Endothelial cell of umbilical vein (primary cell): ENCODE measurements at regions not wholly inside any gene's neighbourhood (a gene's known extent, or its start where the extent isn't known, plus 50 kb on each side); places are given as distances from the start of the nearest gene placed in this dataset.

Source experiments
- BruUV-seq: library from RNA; stranded (reverse); fragments of 400-500 nt; replicated peaks from 2 replicates; lab custom pipeline; 2021; lab: Mats Ljungman, UMichigan
- CTCF ChIA-PET: fragments of 300-600, 350-600 bp; sonication (Branson Sonifier 250); formaldehyde crosslinking; loops from one replicate; lab custom pipeline; 2021; ENCODE audit warnings: antibody characterized with exemption, inconsistent platforms; lab: Charles Lee
- POLR2A ChIA-PET: fragments of 300-600, 350-600 bp; sonication (Branson Sonifier 250); formaldehyde crosslinking; loops from one replicate; lab custom pipeline; 2021; ENCODE audit warnings: antibody characterized with exemption, inconsistent platforms; lab: Charles Lee
- DNase-seq: peaks from one replicate; pipeline ENCODE4 v3.0.0-alpha.2; 2011; ENCODE audit warnings: low read depth, low spot score
- FAIRE-seq: peaks from 2 replicates; lab custom pipeline; 2011; peaks lifted over from hg19 to GRCh38; lab: Jason Lieb, UNC
- H2AFZ ChIP-seq: 2 replicates; pipeline ENCODE4 v1.6.0; 2012; ENCODE audit warnings: low read depth, low read length, control low read depth, inconsistent platforms
- H3K27ac ChIP-seq: 2 replicates; pipeline ENCODE4 v1.5.1; 2011; ENCODE audit warnings: low read depth, mild to moderate bottlenecking, control low read depth, low read length, moderate library complexity; ENCODE audit not compliant: insufficient read depth
- H3K27me3 ChIP-seq, 2 experiments: 2 replicates each; pipeline versions ENCODE4 v1.6.0 to v1.6.1; 2011; ENCODE audit warnings: low read length in 2 of 2, mixed read lengths in 1 of 2; ENCODE audit not compliant: control insufficient read depth in 2 of 2, insufficient read depth in 2 of 2
- H3K36me3 ChIP-seq, 2 experiments: 2 replicates in 1 of 2; 3 replicates in 1 of 2; pipeline ENCODE4 v1.5.1; 2011; ENCODE audit warnings: low read length in 2 of 2, mild to moderate bottlenecking in 1 of 2, moderate library complexity in 1 of 2; ENCODE audit not compliant: control insufficient read depth in 2 of 2, insufficient read depth in 2 of 2; ENCODE audit errors: extremely low read depth in 1 of 2
- H3K4me1 ChIP-seq: 3 replicates; pipeline ENCODE4 v1.5.1; 2011; ENCODE audit warnings: mild to moderate bottlenecking, low read length; ENCODE audit not compliant: control insufficient read depth, insufficient read depth; ENCODE audit errors: extremely low read depth
- H3K4me2 ChIP-seq: 2 replicates; pipeline ENCODE4 v1.6.1; 2011; ENCODE audit warnings: low read length, control low read depth, mixed read lengths; ENCODE audit not compliant: insufficient read depth
- H3K4me3 ChIP-seq, 3 experiments: fragments of 200-600 bp in 1 of 3; sonication (generic), shearing (Covaris generic) in 1 of 3; replicated peaks in 1 of 3; 2 replicates each; pipeline ENCODE4 v1.5.1; 2011 to 2016; ENCODE audit warnings: control low read depth in 3 of 3, low read length in 3 of 3, mild to moderate bottlenecking in 2 of 3, inconsistent platforms in 1 of 3, low read depth in 1 of 3, moderate library complexity in 1 of 3; ENCODE audit not compliant: insufficient read depth in 1 of 3
- H3K79me2 ChIP-seq: 2 replicates; pipeline ENCODE4 v1.6.0; 2012; ENCODE audit warnings: low read length, inconsistent platforms; ENCODE audit not compliant: control insufficient read depth, insufficient read depth
- H3K9ac ChIP-seq: replicated peaks from 2 replicates; pipeline ENCODE3; 2011; ENCODE audit warnings: low read length, control low read depth; ENCODE audit not compliant: insufficient read depth; ENCODE audit errors: extremely low read depth
- H3K9me1 ChIP-seq: replicated peaks from 3 replicates; pipeline ENCODE4 v1.6.0; 2011; ENCODE audit warnings: mild to moderate bottlenecking, low read length; ENCODE audit not compliant: control insufficient read depth, insufficient read depth; ENCODE audit errors: extremely low read depth
- H3K9me3 ChIP-seq: replicated peaks from 2 replicates; pipeline ENCODE4 v1.5.1; 2012; ENCODE audit warnings: low read length, inconsistent platforms; ENCODE audit not compliant: control insufficient read depth, insufficient read depth
- H4K20me1 ChIP-seq: replicated peaks from 2 replicates; pipeline ENCODE3; 2011; ENCODE audit warnings: mild to moderate bottlenecking, low read length; ENCODE audit not compliant: control insufficient read depth, insufficient read depth; ENCODE audit errors: extremely low read depth
- CTCF ChIP-seq, 2 donors: IDR thresholded peaks; 1 replicate in 1 of 2; 2 replicates in 1 of 2; pipeline ENCODE4 v1.5.1; 2011; ENCODE audit warnings: low read length in 2 of 2, mild to moderate bottlenecking in 2 of 2, moderate library complexity in 2 of 2, control low read depth in 1 of 2, inconsistent platforms in 1 of 2, low read depth in 1 of 2; ENCODE audit not compliant: insufficient read depth in 1 of 2; ENCODE audit errors: extremely low read depth in 1 of 2
- EZH2 ChIP-seq: IDR thresholded peaks from 2 replicates; pipeline ENCODE4 v1.6.1; 2012; ENCODE audit warnings: borderline replicate concordance, low read depth, mild to moderate bottlenecking, moderate library complexity, low read length, inconsistent platforms; ENCODE audit not compliant: severe bottlenecking
- FOS ChIP-seq: IDR thresholded peaks from 2 replicates; pipeline ENCODE4 v1.6.1; 2011; ENCODE audit warnings: mild to moderate bottlenecking, low read length, moderate library complexity, borderline replicate concordance; ENCODE audit not compliant: insufficient read depth
- GATA2 ChIP-seq: IDR thresholded peaks from 2 replicates; pipeline ENCODE4 v1.7.0; 2011; ENCODE audit warnings: low read depth, mild to moderate bottlenecking, moderate library complexity, mixed read lengths, low read length; ENCODE audit not compliant: insufficient read length, insufficient read depth
- JUN ChIP-seq: IDR thresholded peaks from 2 replicates; pipeline ENCODE4 v1.6.1; 2011; ENCODE audit warnings: borderline replicate concordance, low read depth; ENCODE audit not compliant: insufficient read length, insufficient read depth
- MAX ChIP-seq: IDR thresholded peaks from 2 replicates; pipeline ENCODE4 v1.6.1; 2011; ENCODE audit not compliant: insufficient read depth, insufficient read length
- MYC ChIP-seq: IDR thresholded peaks from one replicate; pipeline ENCODE4 v1.6.1; 2011; ENCODE audit warnings: mild to moderate bottlenecking, low read depth, low read length
- POLR2A ChIP-seq: IDR thresholded peaks from 2 replicates; pipeline ENCODE4 v1.6.1; 2012; ENCODE audit warnings: low read depth, mild to moderate bottlenecking, control low read depth, low read length
- POLR2AphosphoS5 ChIP-seq: IDR thresholded peaks from 2 replicates; pipeline ENCODE4 v1.6.1; 2012; ENCODE audit warnings: low read depth, mild to moderate bottlenecking, control low read depth, low read length, moderate library complexity; ENCODE audit not compliant: insufficient read depth
- dilution Hi-C: fragments of 300-500 bp; cut with MboI; formaldehyde crosslinking; loops from one replicate; pipeline ENCODE4 v1.15.0; 2019; ENCODE audit warnings: low sequenced_read_pairs; ENCODE audit not compliant: extremely low pct_ligation_motif_present
- intact Hi-C: fragments of 100-400 bp; cut with micrococcal nuclease; formaldehyde crosslinking; loops from one replicate; pipeline ENCODE4 v1.10.0; 2022

GRCh38 chr6:78623554-78623953, 243.8 kb upstream of the IRAK1BP1 start:
- H3K9me1 ChIP-seq: peaks cover 2% of the 10 kb centered on the region
- H3K27me3 ChIP-seq: no peaks in the 10 kb centered on the region
- H3K27ac ChIP-seq: no peak overlapping the region
- FAIRE-seq: no peak
- no peak overlapping the region for H3K4me3 ChIP-seq
- no peaks in the 10 kb centered on the region for H3K4me1 ChIP-seq
- POLR2A ChIA-PET: no interaction called here
- intact Hi-C loops: no loop called here
- H3K4me2 ChIP-seq: no peak overlapping the region
- H3K9me3 ChIP-seq: no peaks in the 10 kb centered on the region
- DNase-seq: no peak
- dilution Hi-C loops: no loop called here
- H3K79me2 ChIP-seq: no peaks in the 10 kb centered on the region
- TF ChIP-seq POLR2A (no peak), FOS (no peak), POLR2AphosphoS5 (no peak), CTCF (IDR thresholded peaks at IDR 0.05; ENCODE audit: extremely low read depth in 1 of 2, insufficient read depth in 1 of 2, low read depth in 1 of 2, low read length in 2 of 2) (no peak), MYC (no peak), GATA2 (no peak), MAX (no peak), EZH2 (no peak), JUN (no peak)
- CTCF ChIA-PET: no interaction called here
- no peaks in the 10 kb centered on the region for H3K36me3 ChIP-seq
- no peaks in the 10 kb centered on the region for H4K20me1 ChIP-seq
- no peak overlapping the region for H2AFZ ChIP-seq
- no TSS peak for BruUV-seq
- no peak overlapping the region for H3K9ac ChIP-seq
